ENCODE measurements at regions not wholly inside any gene's neighbourhood (a gene's known extent, or its start where the extent isn't known, plus 50 kb on each side); places are given as distances from the start of the nearest gene placed in this dataset.

GRCh38 chr6:26257272-26257671, 107.7 kb upstream of the BTN3A2 start:
- no peak for TF ChIP-seq CTCF (IDR thresholded peaks at IDR 0.05)
- no peak for TF ChIP-seq POLR2A (IDR thresholded peaks at IDR 0.05)
- TF ChIP-seq EP300 (IDR thresholded peaks at IDR 0.05): no peak
